ENCODE measurements at regions not wholly inside any gene's neighbourhood (a gene's known extent, or its start where the extent isn't known, plus 50 kb on each side); places are given as distances from the start of the nearest gene placed in this dataset.

- no peak for DNase-seq
These were observed 495.3 kb upstream of the CDH6 start for GRCh38 chr5:30698217-30698616.

DNA sequence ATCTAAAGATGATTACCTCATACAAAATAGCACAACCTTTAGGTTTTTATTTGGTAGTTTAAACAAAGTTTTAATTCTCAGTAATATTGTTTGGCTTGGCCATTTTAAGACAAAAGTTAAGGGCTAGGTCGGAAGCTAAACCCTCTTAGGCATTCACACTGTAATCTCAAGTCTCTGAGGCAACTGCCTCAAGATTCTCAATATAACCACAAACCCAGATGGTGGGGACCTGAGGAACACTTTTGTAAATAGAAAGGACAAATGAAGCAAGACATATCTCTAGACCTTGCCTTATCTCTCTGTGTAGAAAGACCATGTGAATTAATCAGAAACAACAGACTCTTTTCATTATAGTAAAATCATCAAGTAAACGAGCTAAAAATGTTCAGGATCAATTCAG lies 500.2 kb upstream of the CDH6 start:
- no peak for DNase-seq

GRCh38 chr5:30690931-30691330 lies 502.6 kb upstream of the CDH6 start:
- no peak for DNase-seq

DNA sequence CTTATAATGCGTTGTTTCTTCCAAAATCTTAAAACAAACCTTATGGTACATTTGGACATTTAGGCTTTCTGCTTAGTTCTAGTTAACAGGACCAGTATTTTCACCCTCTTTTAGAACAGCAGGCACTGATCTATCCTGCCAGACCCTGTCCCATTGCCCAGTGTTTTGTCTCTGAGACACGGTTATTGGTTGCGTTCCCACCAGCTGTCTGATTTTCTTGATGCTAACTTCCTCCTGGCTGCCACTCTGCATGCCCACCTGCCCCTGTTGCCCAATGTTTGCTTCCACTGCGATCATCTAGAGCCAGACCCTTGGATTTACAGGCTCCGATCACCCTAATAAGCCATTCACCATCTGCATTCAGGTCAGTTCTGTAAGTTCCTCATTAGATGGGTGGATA lies 506.0 kb upstream of the CDH6 start:
- DNase-seq, result no peak

DNA sequence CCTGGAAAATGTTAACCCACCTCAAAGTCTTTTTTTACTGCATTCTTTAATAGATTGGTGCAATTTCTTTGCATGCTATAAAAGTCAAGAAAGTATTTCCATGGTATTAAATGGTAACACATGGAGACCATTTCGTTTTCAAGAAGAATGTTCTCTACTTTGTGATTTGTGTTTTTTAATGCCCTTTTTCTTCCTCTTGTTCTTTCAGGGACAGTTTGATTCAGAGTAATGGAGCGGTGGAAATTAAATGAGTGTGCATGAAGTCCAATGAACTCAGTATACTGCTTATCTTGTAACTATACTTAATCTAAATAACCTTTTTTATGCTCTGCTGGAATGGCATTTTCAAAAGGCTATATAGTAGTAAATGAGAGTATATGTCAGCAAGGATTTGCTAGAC lies 507.0 kb upstream of the CDH6 start:
- no peak for DNase-seq

DNA sequence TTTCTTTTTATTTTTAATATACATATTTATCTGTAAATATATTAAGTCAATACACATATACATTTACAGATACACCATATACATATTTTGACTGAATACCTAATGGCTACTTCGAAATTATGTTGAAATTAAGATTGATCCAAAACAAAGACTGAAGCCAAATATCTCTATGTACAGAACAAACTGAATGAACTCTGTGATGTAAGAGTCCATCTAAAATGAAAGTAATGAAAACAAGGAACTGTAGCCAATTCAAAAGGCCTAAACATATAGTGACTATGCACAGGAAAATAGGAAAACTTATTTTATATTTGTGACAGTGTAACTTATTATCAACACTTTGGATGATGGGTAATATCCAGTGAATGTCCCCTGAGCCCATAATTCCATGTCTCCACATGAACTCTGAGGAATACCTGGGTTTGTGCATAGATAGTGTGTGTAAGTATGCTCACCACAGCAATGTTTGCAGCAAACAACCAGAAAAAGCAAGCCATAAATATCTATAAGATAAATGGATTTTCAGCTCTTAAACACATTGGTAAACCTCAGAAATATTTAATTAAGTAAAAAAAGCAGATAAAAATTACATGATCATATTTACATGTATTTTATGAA lies 517.2 kb upstream of the CDH6 start:
- no peak for DNase-seq

DNA sequence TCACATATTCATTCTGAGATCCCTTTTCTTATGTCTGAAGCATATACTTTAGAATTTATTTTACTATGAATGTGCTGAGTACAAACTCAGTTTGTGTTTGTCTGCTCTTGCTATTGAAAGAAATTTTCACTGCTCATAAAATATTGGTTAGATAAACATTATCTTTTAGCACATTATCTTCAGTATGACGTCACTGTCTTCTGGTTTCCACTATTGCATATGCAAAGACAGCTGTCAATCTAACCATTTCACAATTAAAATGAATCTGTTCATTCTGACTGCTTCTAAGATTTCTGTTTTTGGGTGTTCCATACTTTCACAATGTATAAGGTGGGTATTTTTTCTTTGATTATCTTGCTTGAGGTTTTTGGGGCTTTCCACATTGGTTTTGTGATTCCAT lies 526.2 kb upstream of the CDH6 start:
- no peak for DNase-seq

DNA sequence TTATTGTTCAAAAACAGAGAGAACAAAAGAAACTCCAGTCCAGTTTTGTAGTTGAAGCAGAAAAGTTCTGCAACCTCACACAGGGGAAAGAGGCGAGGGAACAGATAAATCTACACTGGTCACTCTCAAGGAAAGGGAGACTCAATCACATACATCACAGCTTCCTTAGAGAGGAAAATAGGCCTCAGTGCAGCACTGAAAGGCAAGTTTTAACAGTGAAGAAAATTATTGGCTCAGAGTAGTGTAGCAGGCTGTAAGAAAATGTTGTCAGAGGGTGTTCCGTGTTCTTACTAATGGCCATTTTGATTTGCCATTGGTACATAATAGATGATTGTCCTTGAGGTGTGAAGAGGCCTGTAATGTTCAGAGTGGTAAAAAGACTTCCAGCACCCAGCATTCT lies 530.0 kb upstream of the CDH6 start:
- DNase-seq, result no peak

- DNase-seq, result no peak
These were observed 531.1 kb upstream of the CDH6 start for GRCh38 chr5:30662373-30662772.

DNA sequence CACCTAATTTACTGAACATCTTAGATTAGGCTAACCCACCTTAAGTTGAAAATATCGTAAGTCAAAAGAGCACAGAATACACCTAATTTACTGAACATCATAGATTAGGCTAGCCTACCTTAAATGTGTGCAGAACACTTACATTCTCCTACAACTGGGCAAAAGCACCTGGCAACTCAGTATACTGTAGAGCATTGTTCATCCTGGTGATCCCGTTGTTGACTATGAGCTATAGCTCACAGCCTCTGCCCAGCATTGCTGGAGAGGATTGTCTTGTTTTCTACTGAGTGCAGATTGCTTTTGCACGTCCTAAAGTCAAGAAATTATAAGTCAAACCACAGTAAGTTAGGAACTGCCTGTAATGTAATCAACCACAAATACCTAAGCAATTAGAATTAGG lies 531.8 kb upstream of the CDH6 start:
- DNase-seq, result no peak

DNA sequence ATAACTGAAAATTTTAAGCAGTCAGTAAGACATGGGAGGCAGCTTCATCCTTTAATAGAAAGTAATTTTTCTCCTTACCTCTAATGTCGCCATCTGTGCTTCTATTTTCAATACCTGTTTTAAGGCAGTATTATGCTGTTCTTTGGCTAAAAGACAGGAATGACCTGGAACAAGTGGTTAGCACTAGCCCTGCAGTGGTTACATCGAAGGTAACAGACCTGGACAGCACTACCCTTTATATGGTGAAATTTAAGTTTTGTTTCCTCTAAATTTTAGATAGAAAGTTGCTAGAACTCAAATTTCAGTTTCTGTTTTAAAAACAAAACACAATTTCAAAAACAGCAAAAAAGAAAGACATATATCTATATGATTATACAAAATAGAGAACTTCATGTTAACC lies 534.1 kb upstream of the CDH6 start:
- DNase-seq, result no peak

- DNase-seq, result no peak
These were observed 543.2 kb upstream of the CDH6 start for GRCh38 chr5:30650311-30650710.

GRCh38 chr5:30638899-30639298 lies 554.6 kb upstream of the CDH6 start:
- no peak for DNase-seq

GRCh38 chr5:30627945-30628344 lies 565.5 kb upstream of the CDH6 start:
- DNase-seq, result no peak

- DNase-seq, result no peak
These were observed 566.9 kb upstream of the CDH6 start for GRCh38 chr5:30626557-30626956.

DNA sequence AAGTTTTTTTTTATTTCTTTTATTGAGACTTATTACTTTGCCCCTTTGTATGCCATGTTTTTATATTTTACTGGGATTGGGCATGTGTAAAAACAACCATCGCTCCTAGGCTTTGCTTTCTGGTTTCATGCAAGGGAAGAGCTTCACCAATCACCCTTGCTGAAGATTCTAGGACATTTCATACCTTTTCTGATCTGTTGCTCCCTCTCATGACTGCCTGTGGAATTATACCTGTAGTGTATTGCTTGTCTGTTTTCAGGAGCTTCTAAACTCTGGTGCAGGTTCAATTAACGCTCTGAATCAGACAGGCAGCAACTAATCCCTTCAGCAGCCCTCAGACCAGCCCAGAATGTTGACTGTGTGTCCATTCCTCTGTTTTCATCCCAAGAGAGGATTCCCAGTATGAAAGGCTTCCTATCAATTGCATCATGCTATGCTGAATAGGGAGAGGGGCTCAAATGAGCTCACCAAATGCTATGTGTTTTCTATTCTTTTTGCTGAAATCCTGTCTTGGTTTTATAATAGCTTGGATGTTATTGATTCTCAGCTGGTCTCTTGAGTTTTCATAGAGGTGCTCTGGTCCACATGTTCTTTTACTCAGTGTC lies 572.9 kb upstream of the CDH6 start:
- no peak for DNase-seq

DNA sequence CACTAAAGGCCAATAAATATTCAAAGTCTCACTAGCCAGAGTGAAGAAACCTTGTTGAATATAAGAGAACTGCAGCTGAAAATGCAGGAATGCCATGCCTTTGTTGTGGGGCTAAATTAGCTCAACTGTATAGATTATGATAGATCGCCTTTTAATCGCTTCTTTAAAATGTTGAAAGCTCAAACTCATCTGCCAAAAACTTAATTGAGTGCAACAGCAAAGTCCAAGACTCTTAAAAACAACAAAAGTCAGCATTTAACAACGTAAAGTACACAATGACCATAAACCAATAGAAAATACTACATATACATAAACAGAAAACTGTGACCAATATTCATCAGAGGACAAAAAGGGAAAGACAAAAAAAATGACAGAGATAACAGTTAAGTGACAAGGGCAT lies 585.0 kb upstream of the CDH6 start:
- no peak for DNase-seq

GRCh38 chr5:30607301-30607894 lies 586.1 kb upstream of the CDH6 start:
- DNase-seq, result no peak

- DNase-seq, result no peak
These were observed 587.7 kb upstream of the CDH6 start for GRCh38 chr5:30605693-30606268.

DNA sequence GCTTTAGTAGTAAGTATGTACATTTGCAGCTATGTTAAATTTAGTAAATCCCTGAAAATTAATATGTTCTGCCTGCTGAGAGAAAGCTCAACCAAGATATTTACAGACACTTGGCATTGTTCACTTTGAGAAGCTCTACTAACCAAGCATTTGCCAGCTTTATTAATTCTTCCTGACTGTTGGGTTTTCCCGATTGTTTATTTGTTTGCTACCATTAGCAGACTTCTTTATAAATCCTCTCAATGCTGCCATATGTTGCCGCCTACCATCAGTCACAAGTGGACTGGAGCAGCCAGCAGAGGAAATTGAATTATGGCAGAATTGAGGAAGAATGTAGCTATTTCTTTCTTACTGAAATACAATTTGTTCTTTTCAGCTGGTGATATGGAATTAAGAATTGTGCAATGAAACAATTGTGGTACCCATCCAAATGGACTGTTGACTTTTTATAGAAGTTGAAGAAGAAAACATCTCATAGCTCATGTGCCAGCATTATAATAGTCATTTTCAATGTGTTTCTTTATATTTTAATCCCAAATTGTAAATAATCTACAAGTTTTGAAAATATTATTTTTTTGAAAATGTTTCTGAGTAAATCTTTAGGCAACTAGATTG lies 588.7 kb upstream of the CDH6 start:
- DNase-seq, result no peak

- no peak for DNase-seq
These were observed 592.6 kb upstream of the CDH6 start for GRCh38 chr5:30600892-30601291.

GRCh38 chr5:30596495-30597064 lies 596.9 kb upstream of the CDH6 start:
- no peak for DNase-seq

DNA sequence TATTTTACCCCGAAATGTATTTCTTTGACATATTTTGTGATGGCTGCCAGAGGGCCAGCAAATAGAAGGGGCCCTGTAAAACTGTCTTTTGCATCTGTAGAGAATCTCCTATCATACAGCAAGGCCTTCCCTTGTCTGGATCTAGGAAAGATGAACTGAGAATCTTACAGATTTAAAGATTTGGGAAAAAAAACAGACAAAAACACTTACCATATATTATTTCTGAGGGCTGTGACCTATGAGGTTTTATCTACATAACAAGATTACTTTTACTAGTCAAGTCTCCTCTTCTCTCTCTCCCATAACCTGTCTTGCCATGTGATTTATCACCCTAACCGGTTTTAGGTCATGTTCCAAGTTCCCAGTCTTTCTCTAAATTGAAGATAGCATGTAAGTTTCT lies 599.2 kb upstream of the CDH6 start:
- DNase-seq, result no peak

- no peak for DNase-seq
These were observed 600.7 kb upstream of the CDH6 start for GRCh38 chr5:30592833-30593232.

Data from stimulated activated naive CD4-positive, alpha-beta T cell (primary cell).